ENCODE measurements at regions not wholly inside any gene's neighbourhood (a gene's known extent, or its start where the extent isn't known, plus 50 kb on each side); places are given as distances from the start of the nearest gene placed in this dataset.

DNA sequence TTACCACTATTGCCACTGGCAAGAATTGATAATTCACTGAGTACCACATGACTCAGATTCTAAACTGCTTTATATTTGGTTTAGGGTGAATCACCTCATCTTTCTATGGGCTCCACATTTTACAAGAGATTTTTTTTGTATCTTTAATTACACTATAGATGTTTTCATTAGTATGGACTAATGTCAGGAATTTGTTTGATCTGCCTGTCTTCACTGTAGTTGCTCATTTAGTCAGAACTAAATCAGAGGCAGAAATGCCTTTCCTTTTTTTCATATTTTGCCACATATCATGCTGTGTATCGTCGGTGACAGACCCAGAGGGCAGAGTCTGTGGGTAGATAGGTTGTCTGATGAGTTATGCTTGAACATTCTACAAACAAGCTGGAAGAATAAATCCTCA is 524.1 kb downstream of the METTL15 start:
- H3K4me1 ChIP-seq = peaks cover 14% of the 10 kb centered on the region; the same call in 1 of the 2 replicates
- H3K27me3 ChIP-seq (replicated peaks; ENCODE audit: control insufficient read depth, insufficient read depth, low read length) = no peaks in the 10 kb centered on the region
- CTCF ChIA-PET = no interaction called here
- TF ChIP-seq, protein P1, sequence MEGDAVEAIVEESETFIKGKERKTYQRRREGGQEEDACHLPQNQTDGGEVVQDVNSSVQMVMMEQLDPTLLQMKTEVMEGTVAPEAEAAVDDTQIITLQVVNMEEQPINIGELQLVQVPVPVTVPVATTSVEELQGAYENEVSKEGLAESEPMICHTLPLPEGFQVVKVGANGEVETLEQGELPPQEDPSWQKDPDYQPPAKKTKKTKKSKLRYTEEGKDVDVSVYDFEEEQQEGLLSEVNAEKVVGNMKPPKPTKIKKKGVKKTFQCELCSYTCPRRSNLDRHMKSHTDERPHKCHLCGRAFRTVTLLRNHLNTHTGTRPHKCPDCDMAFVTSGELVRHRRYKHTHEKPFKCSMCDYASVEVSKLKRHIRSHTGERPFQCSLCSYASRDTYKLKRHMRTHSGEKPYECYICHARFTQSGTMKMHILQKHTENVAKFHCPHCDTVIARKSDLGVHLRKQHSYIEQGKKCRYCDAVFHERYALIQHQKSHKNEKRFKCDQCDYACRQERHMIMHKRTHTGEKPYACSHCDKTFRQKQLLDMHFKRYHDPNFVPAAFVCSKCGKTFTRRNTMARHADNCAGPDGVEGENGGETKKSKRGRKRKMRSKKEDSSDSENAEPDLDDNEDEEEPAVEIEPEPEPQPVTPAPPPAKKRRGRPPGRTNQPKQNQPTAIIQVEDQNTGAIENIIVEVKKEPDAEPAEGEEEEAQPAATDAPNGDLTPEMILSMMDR (IDR thresholded peaks at IDR 0.05; ENCODE audit: insufficient read depth in 1 of 2, low read depth in 1 of 2, low read length in 1 of 2, severe bottlenecking in 1 of 2, unreplicated experiment in 1 of 2) = no peak
- POLR2A ChIA-PET = no interaction called here
- no peaks in the 10 kb centered on the region for H3K9me3 ChIP-seq
- no peaks in the 10 kb centered on the region for H3K36me3 Mint-ChIP-seq (ENCODE audit: insufficient read depth, unreplicated experiment)
- H3K36me3 ChIP-seq (ENCODE audit: control insufficient read depth, insufficient read depth, low read length) = no peaks in the 10 kb centered on the region
- H3K4me1 Mint-ChIP-seq (ENCODE audit: low read depth, unreplicated experiment) = peaks cover 14% of the 10 kb centered on the region
- intact Hi-C loops (cut with micrococcal nuclease; ENCODE audit: unreplicated experiment) = no loop called here
- no peaks in the 10 kb centered on the region for H3K27me3 Mint-ChIP-seq (ENCODE audit: insufficient read depth, unreplicated experiment)
- no peak for DNase-seq
- BruUV-seq (replicated peaks) = no TSS peak
- H3K9me3 Mint-ChIP-seq (ENCODE audit: unreplicated experiment) = no peaks in the 10 kb centered on the region
- H3K4me3 ChIP-seq (ENCODE audit: low read depth, low read length) = no peak overlapping the region
- no peak overlapping the region for H3K27ac Mint-ChIP-seq (ENCODE audit: unreplicated experiment)
- no peak overlapping the region for H3K4me3 Mint-ChIP-seq (ENCODE audit: unreplicated experiment)

DNA sequence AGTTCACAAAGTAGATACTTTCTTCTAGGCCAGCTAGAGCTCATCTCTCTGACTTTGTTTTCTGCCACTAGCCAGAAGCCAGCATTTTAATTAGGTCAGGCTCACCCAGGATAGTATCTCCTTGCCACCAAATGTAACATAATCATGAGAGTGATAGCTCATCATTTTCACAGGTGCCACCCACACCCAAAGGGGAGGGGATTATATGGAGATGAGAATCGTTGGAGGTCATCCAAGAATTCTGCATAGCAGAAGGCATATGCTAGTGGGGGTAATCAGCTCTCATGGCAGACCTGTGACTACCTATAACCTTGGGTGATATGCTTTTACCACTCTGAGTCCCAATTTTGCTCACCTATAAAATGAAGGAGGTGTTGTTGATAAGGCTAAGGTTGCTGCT is 523.0 kb downstream of the METTL15 start:
- Histone ChIP-seq H3K4me1 (peaks cover 14% of the 10 kb centered on the region; the same call in 1 of the 2 replicates), H3K36me3 (ENCODE audit: control insufficient read depth, insufficient read depth, low read length) (no peaks in the 10 kb centered on the region), H3K27me3 (replicated peaks; ENCODE audit: control insufficient read depth, insufficient read depth, low read length) (no peaks in the 10 kb centered on the region), H3K9me3 (no peaks in the 10 kb centered on the region), H3K4me3 (ENCODE audit: low read depth, low read length) (no peak overlapping the region)
- TF ChIP-seq, protein P1 (IDR thresholded peaks at IDR 0.05; ENCODE audit: insufficient read depth in 1 of 2, low read depth in 1 of 2, low read length in 1 of 2, severe bottlenecking in 1 of 2, unreplicated experiment in 1 of 2) = no peak
- Mint-ChIP-seq H3K27ac (ENCODE audit: unreplicated experiment) (no peak overlapping the region), H3K36me3 (ENCODE audit: insufficient read depth, unreplicated experiment) (no peaks in the 10 kb centered on the region), H3K27me3 (ENCODE audit: insufficient read depth, unreplicated experiment) (no peaks in the 10 kb centered on the region), H3K4me3 (ENCODE audit: unreplicated experiment) (no peak overlapping the region), H3K9me3 (ENCODE audit: unreplicated experiment) (no peaks in the 10 kb centered on the region), H3K4me1 (ENCODE audit: low read depth, unreplicated experiment) (peaks cover 14% of the 10 kb centered on the region)
- intact Hi-C loops (cut with micrococcal nuclease; ENCODE audit: unreplicated experiment) = no loop called here
- ChIA-PET POLR2A (no interaction called here), CTCF (no interaction called here)
- no TSS peak for BruUV-seq (replicated peaks)
- no peak for DNase-seq

DNA sequence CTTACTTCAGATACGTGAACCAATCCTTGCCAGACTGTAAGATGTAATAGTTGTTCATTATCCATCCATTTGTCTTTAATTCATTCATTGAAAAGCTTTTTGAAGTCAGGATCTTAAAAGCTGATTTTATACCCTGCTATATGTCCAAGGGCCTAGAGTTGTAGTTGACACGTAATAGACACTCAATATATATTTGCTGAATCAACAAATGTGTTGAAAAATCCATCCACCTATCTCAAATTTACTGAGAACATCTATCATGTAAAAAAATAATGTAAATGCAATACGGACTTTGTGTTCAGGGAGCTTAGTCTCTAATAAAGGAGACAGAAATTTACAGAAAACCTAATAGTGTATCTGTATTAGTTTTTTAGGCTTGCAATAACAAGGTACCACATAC is 521.0 kb downstream of the METTL15 start:
- peaks cover 8% of the 10 kb centered on the region; the same call in 1 of the 2 replicates for H3K4me1 ChIP-seq
- no peaks in the 10 kb centered on the region for H3K36me3 Mint-ChIP-seq (ENCODE audit: insufficient read depth, unreplicated experiment)
- H3K9me3 Mint-ChIP-seq (ENCODE audit: unreplicated experiment) = peaks cover 9% of the 10 kb centered on the region
- TF ChIP-seq, protein P1 (IDR thresholded peaks at IDR 0.05; ENCODE audit: insufficient read depth in 1 of 2, low read depth in 1 of 2, low read length in 1 of 2, severe bottlenecking in 1 of 2, unreplicated experiment in 1 of 2) = no peak
- H3K36me3 ChIP-seq (ENCODE audit: control insufficient read depth, insufficient read depth, low read length) = no peaks in the 10 kb centered on the region
- no peak overlapping the region for H3K4me3 Mint-ChIP-seq (ENCODE audit: unreplicated experiment)
- intact Hi-C loops (cut with micrococcal nuclease; ENCODE audit: unreplicated experiment) = no loop called here
- H3K9me3 ChIP-seq = no peaks in the 10 kb centered on the region
- POLR2A ChIA-PET = no interaction called here
- no peak overlapping the region for H3K27ac Mint-ChIP-seq (ENCODE audit: unreplicated experiment)
- no TSS peak for BruUV-seq (replicated peaks)
- CTCF ChIA-PET = no interaction called here
- no peak overlapping the region for H3K4me3 ChIP-seq (ENCODE audit: low read depth, low read length)
- H3K27me3 Mint-ChIP-seq (ENCODE audit: insufficient read depth, unreplicated experiment) = no peaks in the 10 kb centered on the region
- DNase-seq = no peak
- H3K4me1 Mint-ChIP-seq (ENCODE audit: low read depth, unreplicated experiment) = peaks cover 10% of the 10 kb centered on the region
- H3K27me3 ChIP-seq (replicated peaks; ENCODE audit: control insufficient read depth, insufficient read depth, low read length) = no peaks in the 10 kb centered on the region

Measured in Caco-2 (cell line).